ENCODE measurements at regions not wholly inside any gene's neighbourhood (a gene's known extent, or its start where the extent isn't known, plus 50 kb on each side); places are given as distances from the start of the nearest gene placed in this dataset.

DNA sequence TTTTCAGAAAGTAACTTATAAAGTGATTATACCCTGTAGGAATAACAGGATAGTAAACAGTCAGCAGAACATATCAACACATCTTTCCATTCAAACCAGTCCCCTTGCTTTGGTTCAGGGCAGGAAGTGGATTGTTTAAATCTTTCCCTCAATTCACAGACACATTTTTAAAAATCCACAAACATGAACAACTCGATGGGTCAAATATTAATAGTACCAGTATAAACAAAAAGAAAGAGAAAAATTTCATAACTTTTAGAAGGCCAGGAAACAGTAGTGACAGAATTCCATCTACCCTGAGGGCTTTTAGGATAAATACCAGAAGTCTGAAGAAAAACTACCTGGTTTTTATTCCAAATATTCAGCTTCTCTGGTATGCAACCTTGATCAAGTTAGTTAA, 1072.8 kb upstream of the PABPC4L start:
- Histone ChIP-seq H4K20me1 (ENCODE audit: low read depth, low read length) (no peaks in the 10 kb centered on the region), H3K9ac (ENCODE audit: low read length) (no peak overlapping the region), H3K9me2 (replicated peaks; ENCODE audit: insufficient read depth, low read length) (no peaks in the 10 kb centered on the region), H3K4me2 (ENCODE audit: low read depth, low read length, poor library complexity, severe bottlenecking) (no peak overlapping the region), H3K79me2 (ENCODE audit: insufficient read depth, low read length) (no peaks in the 10 kb centered on the region), H3K9me3 (ENCODE audit: insufficient read depth, low read length) (no peaks in the 10 kb centered on the region), H3K27ac (ENCODE audit: low read depth, low read length) (no peak overlapping the region), H3K27me3 (ENCODE audit: low read length) (no peaks in the 10 kb centered on the region), H3F3A (ENCODE audit: insufficient read depth) (no peaks in the 10 kb centered on the region), H3K36me3 (ENCODE audit: low read length) (no peaks in the 10 kb centered on the region), H3K4me3 (ENCODE audit: insufficient read depth, low read length, poor library complexity, severe bottlenecking) (no peak overlapping the region), H2AFZ (ENCODE audit: low read depth, low read length, severe bottlenecking) (peak overlapping the region; percentile 48)
- TF ChIP-seq EZH2phosphoT487 (conservative IDR thresholded peaks at IDR 0.05; ENCODE audit: low read length) = no peak
- TF ChIP-seq, protein P1, sequence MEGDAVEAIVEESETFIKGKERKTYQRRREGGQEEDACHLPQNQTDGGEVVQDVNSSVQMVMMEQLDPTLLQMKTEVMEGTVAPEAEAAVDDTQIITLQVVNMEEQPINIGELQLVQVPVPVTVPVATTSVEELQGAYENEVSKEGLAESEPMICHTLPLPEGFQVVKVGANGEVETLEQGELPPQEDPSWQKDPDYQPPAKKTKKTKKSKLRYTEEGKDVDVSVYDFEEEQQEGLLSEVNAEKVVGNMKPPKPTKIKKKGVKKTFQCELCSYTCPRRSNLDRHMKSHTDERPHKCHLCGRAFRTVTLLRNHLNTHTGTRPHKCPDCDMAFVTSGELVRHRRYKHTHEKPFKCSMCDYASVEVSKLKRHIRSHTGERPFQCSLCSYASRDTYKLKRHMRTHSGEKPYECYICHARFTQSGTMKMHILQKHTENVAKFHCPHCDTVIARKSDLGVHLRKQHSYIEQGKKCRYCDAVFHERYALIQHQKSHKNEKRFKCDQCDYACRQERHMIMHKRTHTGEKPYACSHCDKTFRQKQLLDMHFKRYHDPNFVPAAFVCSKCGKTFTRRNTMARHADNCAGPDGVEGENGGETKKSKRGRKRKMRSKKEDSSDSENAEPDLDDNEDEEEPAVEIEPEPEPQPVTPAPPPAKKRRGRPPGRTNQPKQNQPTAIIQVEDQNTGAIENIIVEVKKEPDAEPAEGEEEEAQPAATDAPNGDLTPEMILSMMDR (IDR thresholded peaks at IDR 0.05; ENCODE audit: insufficient read depth, low read length, poor library complexity, severe bottlenecking) = no peak

DNA sequence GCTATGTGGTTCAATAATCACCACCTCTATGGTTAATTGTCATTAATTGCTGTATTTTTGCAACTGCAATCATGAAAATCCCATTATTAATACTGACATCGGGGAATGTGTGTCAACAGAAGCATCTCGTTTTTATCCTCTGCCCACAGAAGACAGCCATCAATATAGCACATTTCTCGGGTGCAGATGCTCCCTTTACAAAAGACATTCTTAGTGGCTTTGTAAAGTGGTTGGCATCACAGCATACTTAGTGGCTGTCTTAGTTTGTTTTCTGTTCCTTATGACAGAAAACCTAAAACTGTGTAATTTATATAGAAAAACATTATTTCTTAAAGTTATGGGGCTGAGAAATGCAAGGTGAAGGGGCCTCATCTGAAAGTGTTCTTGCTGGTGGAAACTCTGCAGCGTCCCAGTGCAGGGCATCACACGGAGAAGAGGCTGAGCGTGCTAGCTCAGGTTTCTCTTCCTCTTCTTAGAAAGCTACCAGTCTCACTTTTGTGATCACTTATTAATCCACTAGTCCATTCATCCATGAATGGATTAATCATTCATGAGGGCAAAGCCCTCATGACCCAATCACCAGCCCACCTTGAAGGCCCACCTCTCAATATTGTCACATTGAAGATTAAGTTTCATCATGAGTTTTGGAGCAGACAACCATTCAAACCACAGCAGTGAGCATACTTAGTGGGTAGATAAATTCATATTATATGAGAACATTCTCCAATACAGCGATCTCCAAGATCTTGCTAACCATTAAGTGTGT, 1067.7 kb upstream of the PABPC4L start:
- Histone ChIP-seq H3K4me3 (ENCODE audit: insufficient read depth, low read length, poor library complexity, severe bottlenecking) (no peak overlapping the region), H3K4me2 (ENCODE audit: low read depth, low read length, poor library complexity, severe bottlenecking) (no peak overlapping the region), H3K9me3 (ENCODE audit: insufficient read depth, low read length) (no peaks in the 10 kb centered on the region)

DNA sequence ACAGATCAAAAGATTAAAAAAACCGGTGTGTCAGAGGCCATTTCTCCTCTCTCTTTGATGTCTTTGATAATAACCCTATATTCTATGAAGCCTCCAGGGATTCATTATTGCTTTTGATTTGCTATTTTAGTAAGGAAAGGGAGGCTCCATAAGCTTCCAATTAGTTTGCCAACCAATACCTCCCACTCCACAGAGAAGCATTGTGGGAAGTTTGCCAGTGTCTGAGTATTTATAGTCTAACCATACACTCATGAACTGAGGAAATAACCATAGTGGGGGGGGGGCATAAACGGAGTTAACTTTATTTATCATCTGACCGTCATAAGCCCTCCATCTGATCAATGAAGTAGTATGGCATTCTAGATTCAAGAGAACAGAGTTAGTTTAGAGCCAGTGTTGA, 1066.8 kb upstream of the PABPC4L start:
- Histone ChIP-seq H3K9me2 (replicated peaks; ENCODE audit: insufficient read depth, low read length) (no peaks in the 10 kb centered on the region), H3K9ac (ENCODE audit: low read length) (no peak overlapping the region), H3F3A (ENCODE audit: insufficient read depth) (no peaks in the 10 kb centered on the region), H4K20me1 (ENCODE audit: low read depth, low read length) (no peaks in the 10 kb centered on the region), H3K79me2 (ENCODE audit: insufficient read depth, low read length) (no peaks in the 10 kb centered on the region), H3K4me3 (ENCODE audit: insufficient read depth, low read length, poor library complexity, severe bottlenecking) (no peak overlapping the region), H3K27ac (ENCODE audit: low read depth, low read length) (no peak overlapping the region), H2AFZ (ENCODE audit: low read depth, low read length, severe bottlenecking) (no peak overlapping the region), H3K27me3 (ENCODE audit: low read length) (no peaks in the 10 kb centered on the region), H3K9me3 (ENCODE audit: insufficient read depth, low read length) (no peaks in the 10 kb centered on the region), H3K4me2 (ENCODE audit: low read depth, low read length, poor library complexity, severe bottlenecking) (no peak overlapping the region), H3K36me3 (ENCODE audit: low read length) (no peaks in the 10 kb centered on the region)
- TF ChIP-seq EZH2phosphoT487 (conservative IDR thresholded peaks at IDR 0.05; ENCODE audit: low read length) = no peak
- TF ChIP-seq, protein P1 (IDR thresholded peaks at IDR 0.05; ENCODE audit: insufficient read depth, low read length, poor library complexity, severe bottlenecking) = no peak

More for the DNA sequence above, 1067.7 kb upstream of the PABPC4L start:
- no peaks in the 10 kb centered on the region for H3K36me3 ChIP-seq (ENCODE audit: low read length)
- no peaks in the 10 kb centered on the region for H3K79me2 ChIP-seq (ENCODE audit: insufficient read depth, low read length)
- H3K27ac ChIP-seq (ENCODE audit: low read depth, low read length) = no peak overlapping the region
- no peak for TF ChIP-seq EZH2phosphoT487 (conservative IDR thresholded peaks at IDR 0.05; ENCODE audit: low read length)
- TF ChIP-seq, protein P1 (IDR thresholded peaks at IDR 0.05; ENCODE audit: insufficient read depth, low read length, poor library complexity, severe bottlenecking) = no peak
- no peaks in the 10 kb centered on the region for H3F3A ChIP-seq (ENCODE audit: insufficient read depth)
- no peaks in the 10 kb centered on the region for H3K9me2 ChIP-seq (replicated peaks; ENCODE audit: insufficient read depth, low read length)
- no peaks in the 10 kb centered on the region for H4K20me1 ChIP-seq (ENCODE audit: low read depth, low read length)
- no peak overlapping the region for H2AFZ ChIP-seq (ENCODE audit: low read depth, low read length, severe bottlenecking)
- no peak overlapping the region for H3K9ac ChIP-seq (ENCODE audit: low read length)
- no peaks in the 10 kb centered on the region for H3K27me3 ChIP-seq (ENCODE audit: low read length)

All from SU-DHL-6 (cell line).